ENCODE measurements at regions not wholly inside any gene's neighbourhood (a gene's known extent, or its start where the extent isn't known, plus 50 kb on each side); places are given as distances from the start of the nearest gene placed in this dataset.
A peak's percentile ranks its signal among the peaks of the same experiment; 100 is the strongest.

GRCh38 chr17:69637446-69638156 lies 223.1 kb downstream of the MAP2K6 start:
- H3K4me3 ChIP-seq (ENCODE audit: low read depth, low read length), result no peak overlapping the region
- no peaks in the 10 kb centered on the region for H3K27me3 ChIP-seq (ENCODE audit: control insufficient read depth, insufficient read depth, low read length)
- FAIRE-seq (no peak), DNase-seq (ENCODE audit: low read depth) (peak; percentile 17)
- no peak for TF ChIP-seq CTCF (IDR thresholded peaks at IDR 0.05; ENCODE audit: insufficient read depth, low read length, severe bottlenecking)
- H3K36me3 ChIP-seq (ENCODE audit: control insufficient read depth, insufficient read depth, low read length), result no peaks in the 10 kb centered on the region

- TF ChIP-seq CTCF (IDR thresholded peaks at IDR 0.05; ENCODE audit: insufficient read depth, low read length, severe bottlenecking), result no peak
- H3K27me3 ChIP-seq (ENCODE audit: control insufficient read depth, insufficient read depth, low read length), result no peaks in the 10 kb centered on the region
- no peaks in the 10 kb centered on the region for H3K36me3 ChIP-seq (ENCODE audit: control insufficient read depth, insufficient read depth, low read length)
- no peak overlapping the region for H3K4me3 ChIP-seq (ENCODE audit: low read depth, low read length)
- FAIRE-seq, result no peak
- peak; percentile 58 for DNase-seq (ENCODE audit: low read depth)
Observed at GRCh38 chr17:69639096-69639495, 224.6 kb downstream of the MAP2K6 start.

- Histone ChIP-seq H3K4me3 (ENCODE audit: low read depth, low read length) (no peak overlapping the region), H3K27me3 (ENCODE audit: control insufficient read depth, insufficient read depth, low read length) (no peaks in the 10 kb centered on the region), H3K36me3 (ENCODE audit: control insufficient read depth, insufficient read depth, low read length) (no peaks in the 10 kb centered on the region)
- no peak for TF ChIP-seq CTCF (IDR thresholded peaks at IDR 0.05; ENCODE audit: insufficient read depth, low read length, severe bottlenecking)
- no peak for FAIRE-seq
- DNase-seq (ENCODE audit: low read depth), result no peak
Observed at GRCh38 chr17:69640073-69640472, 225.6 kb downstream of the MAP2K6 start.

GRCh38 chr17:69643686-69644085 lies 229.2 kb downstream of the MAP2K6 start:
- FAIRE-seq (no peak), DNase-seq (ENCODE audit: low read depth) (no peak)
- H3K27me3 ChIP-seq (ENCODE audit: control insufficient read depth, insufficient read depth, low read length), result no peaks in the 10 kb centered on the region
- H3K4me3 ChIP-seq (ENCODE audit: low read depth, low read length), result no peak overlapping the region
- H3K36me3 ChIP-seq (ENCODE audit: control insufficient read depth, insufficient read depth, low read length), result no peaks in the 10 kb centered on the region
- no peak for TF ChIP-seq CTCF (IDR thresholded peaks at IDR 0.05; ENCODE audit: insufficient read depth, low read length, severe bottlenecking)

GRCh38 chr17:69646729-69647128 lies 232.2 kb downstream of the MAP2K6 start:
- no peak overlapping the region for H3K4me3 ChIP-seq (ENCODE audit: low read depth, low read length)
- TF ChIP-seq CTCF (IDR thresholded peaks at IDR 0.05; ENCODE audit: insufficient read depth, low read length, severe bottlenecking), result no peak

GRCh38 chr17:69650881-69651280 lies 236.4 kb downstream of the MAP2K6 start:
- DNase-seq (ENCODE audit: low read depth) (no peak), FAIRE-seq (peak; percentile 28)
- Histone ChIP-seq H3K27me3 (ENCODE audit: control insufficient read depth, insufficient read depth, low read length) (no peaks in the 10 kb centered on the region), H3K36me3 (ENCODE audit: control insufficient read depth, insufficient read depth, low read length) (no peaks in the 10 kb centered on the region), H3K4me3 (ENCODE audit: low read depth, low read length) (no peak overlapping the region)
- no peak for TF ChIP-seq CTCF (IDR thresholded peaks at IDR 0.05; ENCODE audit: insufficient read depth, low read length, severe bottlenecking)

More at GRCh38 chr17:69646729-69647128, 232.2 kb downstream of the MAP2K6 start:
- no peaks in the 10 kb centered on the region for H3K36me3 ChIP-seq (ENCODE audit: control insufficient read depth, insufficient read depth, low read length)
- no peaks in the 10 kb centered on the region for H3K27me3 ChIP-seq (ENCODE audit: control insufficient read depth, insufficient read depth, low read length)
- DNase-seq (ENCODE audit: low read depth), result no peak
- FAIRE-seq, result no peak
